ENCODE measurements at regions not wholly inside any gene's neighbourhood (a gene's known extent, or its start where the extent isn't known, plus 50 kb on each side); places are given as distances from the start of the nearest gene placed in this dataset.

GRCh38 chr1:234713440-234713839 is 103.5 kb upstream of the IRF2BP2 start:
- ATAC-seq (ENCODE audit: low FRiP score) (no peak), DNase-seq (ENCODE audit: low spot score) (no peak)
- TF ChIP-seq, protein P1, sequence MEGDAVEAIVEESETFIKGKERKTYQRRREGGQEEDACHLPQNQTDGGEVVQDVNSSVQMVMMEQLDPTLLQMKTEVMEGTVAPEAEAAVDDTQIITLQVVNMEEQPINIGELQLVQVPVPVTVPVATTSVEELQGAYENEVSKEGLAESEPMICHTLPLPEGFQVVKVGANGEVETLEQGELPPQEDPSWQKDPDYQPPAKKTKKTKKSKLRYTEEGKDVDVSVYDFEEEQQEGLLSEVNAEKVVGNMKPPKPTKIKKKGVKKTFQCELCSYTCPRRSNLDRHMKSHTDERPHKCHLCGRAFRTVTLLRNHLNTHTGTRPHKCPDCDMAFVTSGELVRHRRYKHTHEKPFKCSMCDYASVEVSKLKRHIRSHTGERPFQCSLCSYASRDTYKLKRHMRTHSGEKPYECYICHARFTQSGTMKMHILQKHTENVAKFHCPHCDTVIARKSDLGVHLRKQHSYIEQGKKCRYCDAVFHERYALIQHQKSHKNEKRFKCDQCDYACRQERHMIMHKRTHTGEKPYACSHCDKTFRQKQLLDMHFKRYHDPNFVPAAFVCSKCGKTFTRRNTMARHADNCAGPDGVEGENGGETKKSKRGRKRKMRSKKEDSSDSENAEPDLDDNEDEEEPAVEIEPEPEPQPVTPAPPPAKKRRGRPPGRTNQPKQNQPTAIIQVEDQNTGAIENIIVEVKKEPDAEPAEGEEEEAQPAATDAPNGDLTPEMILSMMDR (IDR thresholded peaks at IDR 0.05) = no peak

GRCh38 chr1:234712891-234713305 is 102.9 kb upstream of the IRF2BP2 start:
- ATAC-seq (ENCODE audit: low FRiP score) (no peak), DNase-seq (ENCODE audit: low spot score) (no peak)
- TF ChIP-seq, protein P1 (IDR thresholded peaks at IDR 0.05) = no peak

DNA sequence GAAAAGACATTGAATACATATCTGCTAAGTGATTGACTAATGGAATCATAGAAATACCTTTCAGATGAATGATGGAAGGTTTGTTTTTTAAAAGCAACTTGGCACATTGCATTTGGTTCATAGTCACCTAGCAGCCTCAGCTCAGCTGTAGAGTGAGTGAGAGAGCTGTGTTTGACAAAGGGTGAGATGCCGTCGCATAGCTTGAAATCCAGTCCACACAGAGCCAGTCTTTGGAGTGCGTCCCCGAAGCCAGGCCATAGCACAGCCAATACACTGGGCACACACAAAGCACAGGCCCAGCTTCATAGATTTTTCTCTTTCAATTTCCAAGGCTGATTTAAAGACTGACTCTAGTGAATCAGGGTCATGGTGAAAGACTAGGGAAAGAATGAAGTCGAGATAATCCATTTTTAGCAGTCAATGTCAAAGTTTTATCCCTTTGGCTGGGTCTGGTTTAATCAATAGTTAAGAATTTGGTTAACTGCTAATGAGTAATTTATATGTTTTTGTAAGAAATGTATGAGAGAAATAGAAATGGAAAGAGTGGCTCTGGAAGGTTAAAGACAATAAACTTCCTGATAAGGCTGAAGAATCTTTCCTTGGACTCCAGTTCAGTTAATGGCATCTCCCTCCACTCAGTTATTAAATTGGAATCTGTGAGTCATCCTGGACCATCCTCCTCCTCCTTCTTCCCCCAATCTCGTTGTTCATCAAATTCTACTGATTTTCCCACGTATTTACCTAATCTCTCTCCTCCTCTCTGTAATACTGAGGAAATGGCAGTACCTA is 101.2 kb upstream of the IRF2BP2 start:
- no peak for DNase-seq (ENCODE audit: low spot score)
- no peak for ATAC-seq (ENCODE audit: low FRiP score)
- TF ChIP-seq, protein P1 (IDR thresholded peaks at IDR 0.05) = no peak

GRCh38 chr1:234710381-234710780 is 100.4 kb upstream of the IRF2BP2 start:
- ATAC-seq (ENCODE audit: low FRiP score) = no peak
- no peak for DNase-seq (ENCODE audit: low spot score)
- TF ChIP-seq, protein P1 (IDR thresholded peaks at IDR 0.05) = no peak

- peak; percentile 41 for ATAC-seq (ENCODE audit: low FRiP score)
- no peak for DNase-seq (ENCODE audit: low spot score)
These were observed 99.7 kb upstream of the IRF2BP2 start for GRCh38 chr1:234709473-234710228.

GRCh38 chr1:234708700-234709395 is 98.9 kb upstream of the IRF2BP2 start:
- ATAC-seq (ENCODE audit: low FRiP score) (no peak), DNase-seq (ENCODE audit: low spot score) (no peak)
- TF ChIP-seq, protein P1 (IDR thresholded peaks at IDR 0.05) = no peak

More at GRCh38 chr1:234709473-234710228, 99.7 kb upstream of the IRF2BP2 start:
- TF ChIP-seq, protein P1 (IDR thresholded peaks at IDR 0.05) = no peak
